Heart right ventricle (tissue), 16 donors: ENCODE measurements at regions not wholly inside any gene's neighbourhood (a gene's known extent, or its start where the extent isn't known, plus 50 kb on each side); places are given as distances from the start of the nearest gene placed in this dataset.

Experiments used
- ATAC-seq, 8 donors: fragments of 200-7000 bp; cut with Tn5 transposase; one replicate each; pipeline ENCODE4 v1.9.1; 2020; ENCODE audit warnings: mild to moderate bottlenecking in 8 of 8, moderate library complexity in 8 of 8, moderate number of reproducible peaks in 1 of 8
- DNase-seq, 2 donors: peaks; one replicate each; pipeline ENCODE4 v3.0.0-alpha.2; 2020
- H3K27ac ChIP-seq, 10 donors: fragments of 200-600 bp; sonication (generic) in 2 of 10; one replicate each; pipeline versions ENCODE4 v1.5.0 to v1.8.0; 2020 to 2022; ENCODE audit warnings: mild to moderate bottlenecking in 3 of 10
- H3K27me3 ChIP-seq, 7 donors: fragments of 200-600 bp; one replicate each; pipeline ENCODE4 v1.8.0; 2021 to 2022; ENCODE audit warnings: mild to moderate bottlenecking in 2 of 7
- H3K36me3 ChIP-seq, 9 donors: fragments of 200-600 bp; sonication (generic) in 1 of 9; one replicate each; pipeline versions ENCODE4 v1.5.0 to v1.8.0; 2020 to 2022; ENCODE audit warnings: mild to moderate bottlenecking in 2 of 9
- H3K4me1 ChIP-seq, 9 donors: fragments of 200-600 bp; sonication (generic) in 1 of 9; one replicate each; pipeline versions ENCODE4 v1.5.0 to v1.8.0; 2020 to 2022; ENCODE audit warnings: mild to moderate bottlenecking in 4 of 9
- H3K4me3 ChIP-seq, 10 donors: fragments of 200-600 bp; sonication (generic) in 2 of 10; one replicate each; pipeline versions ENCODE4 v1.5.0 to v1.8.0; 2020 to 2022; ENCODE audit warnings: mild to moderate bottlenecking in 7 of 10, moderate library complexity in 2 of 10
- H3K9me3 ChIP-seq, 11 donors: fragments of 200-600 bp in 10 of 11; sonication (generic) in 2 of 11; one replicate each; pipeline versions ENCODE4 v1.5.0 to v1.8.0; 2013 to 2022; ENCODE audit warnings: mild to moderate bottlenecking in 2 of 11, control low read depth in 1 of 11, moderate library complexity in 1 of 11
- CTCF ChIP-seq, 9 donors: fragments of 200-600 bp; sonication (generic) in 2 of 9; IDR thresholded peaks; one replicate each; pipeline versions ENCODE4 v1.5.0 to v1.8.0; 2021 to 2022; ENCODE audit warnings: antibody characterized with exemption in 9 of 9, mild to moderate bottlenecking in 5 of 9, moderate library complexity in 1 of 9
- WGBS, 2 donors: extraction: QIAGEN DNeasy Blood & Tissue Kit; methylation state at CpG; one replicate each; pipeline ENCODE4 v1.1.7; 2013; ENCODE audit warnings: inconsistent platforms in 1 of 2; 5-methylcytosine and 5-hydroxymethylcytosine counted together
- intact Hi-C, 10 donors: fragments of 100-400 bp; cut with DNase I; formaldehyde crosslinking; loops; one replicate each; pipeline versions ENCODE4 v1.11.1 to v1.14.2; 2022
- donor health status: Arrhythmogenic right ventricular cardiomyopathy.
- donor health status: ischemic (EF 13 %, LVEDD 7.1; RV severe dilation, severe dysfunction).
- donor health status: healthy with polysubstance abuse.
- donor health status: DM: no; HTN: yes; CAD: no.
- donor health status: DM: no; HTN: no; CAD: no.
- donor health status: ischemic (EF 25% LVEDD 6.9; RV normal size, moderate dysfunction).
- donor health status: ischemic (EF 25% LVEDD 5.7; RV mildly dilated, moderate dysfunction).
- donor health status: healthy.
- donor health status: DM: yes; HTN: yes; CAD: no.
- donor health status: Ischemic cardiomyopathy.
- donor health status: ischemic (EF 35%, LVEDD 5.7; RV mildly dilated, moderate dysfunction).
- donor health status: nonischemic (EF 11% LVEDD 7.7; RV severe dilation, severe dysfunction).
- donor health status: DM: yes; HTN: yes; CAD: no.
- donor health status: PGD.
- donor health status: ischemic (EF 29% LVEDD 5.4; RV normal size, mild dysfunction).
- donor health status: nonischemic (EF 23%, LVEDD 6.1; RV moderate dilation, normal function).

DNA sequence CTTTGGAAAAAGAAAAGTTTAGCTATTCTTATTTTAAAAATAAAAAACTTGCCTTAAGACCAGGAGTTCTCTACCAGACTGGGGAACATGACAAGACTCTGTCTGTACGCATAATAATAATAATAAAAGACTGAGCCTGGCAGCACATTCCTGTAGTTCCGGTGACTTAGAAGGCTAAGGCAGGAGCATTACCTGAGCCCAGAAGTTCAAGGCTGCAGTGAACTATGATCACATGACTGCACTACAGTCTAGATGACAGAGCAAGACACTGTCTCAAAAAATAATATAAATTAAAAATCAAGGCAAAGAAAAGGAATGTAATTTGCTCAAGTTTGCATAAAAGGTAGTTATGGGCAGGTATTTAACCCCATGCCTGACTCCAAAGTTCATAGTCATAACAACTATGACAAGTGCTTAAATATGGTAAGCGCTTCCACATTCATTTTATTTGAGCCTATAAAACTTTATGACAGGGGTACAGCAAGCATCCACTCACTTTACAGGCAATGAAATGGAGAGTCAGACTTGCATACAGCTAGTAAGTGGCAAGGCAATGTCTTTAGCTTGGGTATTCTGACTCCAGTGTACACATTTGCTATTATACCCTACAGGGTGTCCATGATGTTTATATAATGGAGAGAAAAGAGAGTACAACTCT lies 1567.8 kb upstream of the PIK3C3 start:
- H3K4me3 ChIP-seq: no peak overlapping the region
- ATAC-seq (no peak), DNase-seq (no peak)
- H3K27me3 ChIP-seq: no peaks in the 10 kb centered on the region
- H3K9me3 ChIP-seq: no peaks in the 10 kb centered on the region
- H3K36me3 ChIP-seq: no peaks in the 10 kb centered on the region
- WGBS, 2 donors: 92 to 95% methylated on average over 3 of the region's 3 CpGs
- intact Hi-C loops: loop anchor here in 1 of 10 donors (10.0 kb wide), 1 partner anchor 1168 kb away; no protein-coding TSS in a partner anchor
- H3K27ac ChIP-seq: no peak overlapping the region
- no peaks in the 10 kb centered on the region for H3K4me1 ChIP-seq
- no peak for TF ChIP-seq CTCF (IDR thresholded peaks at IDR 0.05)

GRCh38 chr18:40382197-40382596 lies 1572.8 kb upstream of the PIK3C3 start:
- Histone ChIP-seq H3K27ac (no peak overlapping the region), H3K4me3 (no peak overlapping the region), H3K27me3 (no peaks in the 10 kb centered on the region), H3K9me3 (no peaks in the 10 kb centered on the region), H3K4me1 (no peaks in the 10 kb centered on the region), H3K36me3 (no peaks in the 10 kb centered on the region)
- 82 to 84% methylated on average over 2 of the region's 2 CpGs for WGBS, 2 donors
- intact Hi-C loops: loop anchor here in 1 of 10 donors (10.0 kb wide), 1 partner anchor 1173 kb away; no protein-coding TSS in a partner anchor
- DNase-seq (no peak), ATAC-seq (no peak)
- TF ChIP-seq CTCF (IDR thresholded peaks at IDR 0.05): no peak

DNA sequence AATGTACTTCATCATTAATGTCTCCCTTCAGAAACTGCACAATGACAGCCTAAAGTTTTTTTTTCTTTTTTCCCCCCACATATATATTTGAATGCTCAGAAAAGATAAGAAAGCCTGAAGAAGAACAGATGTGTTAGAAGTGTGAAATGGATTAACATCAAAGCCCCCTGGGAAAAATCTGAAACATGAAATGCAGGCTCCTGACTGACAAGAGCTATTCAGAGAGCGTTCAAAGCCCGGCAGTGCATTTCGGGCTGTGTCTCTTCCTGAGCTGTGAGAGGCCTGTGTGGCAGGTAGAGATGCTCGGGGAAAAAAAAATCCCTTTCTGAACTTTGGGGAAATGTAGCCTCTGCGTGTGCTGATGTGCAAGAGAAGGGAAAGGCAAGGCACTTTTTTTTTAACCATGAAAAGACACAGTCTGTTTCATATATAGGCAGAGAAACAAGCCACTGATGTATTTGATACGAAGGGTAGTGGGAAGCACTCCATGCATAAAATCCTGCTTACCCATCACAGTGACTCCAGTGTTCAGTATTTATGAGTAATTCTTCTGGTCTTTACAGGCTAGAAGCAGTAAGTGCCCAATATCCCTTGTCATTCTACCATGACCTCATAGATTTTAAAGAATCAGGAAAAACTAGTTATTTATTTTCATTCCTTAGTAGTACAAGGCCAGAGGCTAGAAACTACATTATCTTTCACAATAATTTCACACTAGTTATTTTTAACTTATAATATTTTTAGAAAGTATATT lies 1574.2 kb upstream of the PIK3C3 start:
- no peak for DNase-seq
- no peaks in the 10 kb centered on the region for H3K4me1 ChIP-seq
- 65 to 70% methylated on average over 6 of the region's 6 CpGs for WGBS, 2 donors

GRCh38 chr18:40375837-40376236 lies 1579.2 kb upstream of the PIK3C3 start:
- H3K36me3 ChIP-seq: no peaks in the 10 kb centered on the region
- no peak overlapping the region for H3K4me3 ChIP-seq
- H3K27me3 ChIP-seq: no peaks in the 10 kb centered on the region
- 42 to 68% methylated on average over 1 of the region's 1 CpG for whole genome bisulfite sequencing, 2 donors
- no peaks in the 10 kb centered on the region for H3K4me1 ChIP-seq
- no peak for DNase-seq
- H3K9me3 ChIP-seq: peaks cover 0 to 2% (median 0%) of the 10 kb centered on the region in 11 donors
- no peak for TF ChIP-seq CTCF (IDR thresholded peaks at IDR 0.05)
- intact Hi-C loops: no loop called here
- no peak for ATAC-seq
- no peak overlapping the region for H3K27ac ChIP-seq

More for the DNA sequence above, 1574.2 kb upstream of the PIK3C3 start:
- Histone ChIP-seq H3K9me3 (no peaks in the 10 kb centered on the region), H3K36me3 (no peaks in the 10 kb centered on the region), H3K4me3 (no peak overlapping the region), H3K27me3 (no peaks in the 10 kb centered on the region), H3K27ac (no peak overlapping the region)
- intact Hi-C loops: loop anchor here in 1 of 10 donors (10.0 kb wide), 1 partner anchor 1174 kb away; no protein-coding TSS in a partner anchor
- no peak for ATAC-seq
- TF ChIP-seq CTCF (IDR thresholded peaks at IDR 0.05): no peak
